ENCODE measurements at regions not wholly inside any gene's neighbourhood (a gene's known extent, or its start where the extent isn't known, plus 50 kb on each side); places are given as distances from the start of the nearest gene placed in this dataset.

DNA sequence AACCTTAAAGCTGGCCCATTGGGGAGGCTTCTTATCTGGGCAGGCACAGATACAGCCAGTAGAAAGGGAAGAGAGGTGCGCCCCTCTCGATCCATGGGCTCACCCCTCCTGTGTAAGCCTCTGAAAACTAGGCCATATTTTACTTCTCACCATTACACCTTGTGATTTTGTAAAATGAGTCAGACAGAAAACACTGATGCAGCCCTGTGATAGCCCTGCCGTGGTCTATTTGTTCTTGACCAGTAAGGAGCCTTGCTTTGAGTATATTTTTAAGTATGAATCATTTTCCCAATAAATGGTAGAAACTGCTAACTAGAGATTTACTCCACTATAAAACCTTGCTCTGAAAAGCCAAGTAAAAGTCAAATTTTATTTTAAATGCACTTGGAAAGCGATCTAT lies 329.8 kb upstream of the MBL2 start:
- TF ChIP-seq, protein P1, sequence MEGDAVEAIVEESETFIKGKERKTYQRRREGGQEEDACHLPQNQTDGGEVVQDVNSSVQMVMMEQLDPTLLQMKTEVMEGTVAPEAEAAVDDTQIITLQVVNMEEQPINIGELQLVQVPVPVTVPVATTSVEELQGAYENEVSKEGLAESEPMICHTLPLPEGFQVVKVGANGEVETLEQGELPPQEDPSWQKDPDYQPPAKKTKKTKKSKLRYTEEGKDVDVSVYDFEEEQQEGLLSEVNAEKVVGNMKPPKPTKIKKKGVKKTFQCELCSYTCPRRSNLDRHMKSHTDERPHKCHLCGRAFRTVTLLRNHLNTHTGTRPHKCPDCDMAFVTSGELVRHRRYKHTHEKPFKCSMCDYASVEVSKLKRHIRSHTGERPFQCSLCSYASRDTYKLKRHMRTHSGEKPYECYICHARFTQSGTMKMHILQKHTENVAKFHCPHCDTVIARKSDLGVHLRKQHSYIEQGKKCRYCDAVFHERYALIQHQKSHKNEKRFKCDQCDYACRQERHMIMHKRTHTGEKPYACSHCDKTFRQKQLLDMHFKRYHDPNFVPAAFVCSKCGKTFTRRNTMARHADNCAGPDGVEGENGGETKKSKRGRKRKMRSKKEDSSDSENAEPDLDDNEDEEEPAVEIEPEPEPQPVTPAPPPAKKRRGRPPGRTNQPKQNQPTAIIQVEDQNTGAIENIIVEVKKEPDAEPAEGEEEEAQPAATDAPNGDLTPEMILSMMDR (IDR thresholded peaks at IDR 0.05 in 8 of 11, conservative IDR thresholded peaks at IDR 0.05 in 3 of 11), result no peak
- no peak for TF ChIP-seq POLR2AphosphoS5 (IDR thresholded peaks at IDR 0.05)
